ENCODE measurements at regions not wholly inside any gene's neighbourhood (a gene's known extent, or its start where the extent isn't known, plus 50 kb on each side); places are given as distances from the start of the nearest gene placed in this dataset.

DNA sequence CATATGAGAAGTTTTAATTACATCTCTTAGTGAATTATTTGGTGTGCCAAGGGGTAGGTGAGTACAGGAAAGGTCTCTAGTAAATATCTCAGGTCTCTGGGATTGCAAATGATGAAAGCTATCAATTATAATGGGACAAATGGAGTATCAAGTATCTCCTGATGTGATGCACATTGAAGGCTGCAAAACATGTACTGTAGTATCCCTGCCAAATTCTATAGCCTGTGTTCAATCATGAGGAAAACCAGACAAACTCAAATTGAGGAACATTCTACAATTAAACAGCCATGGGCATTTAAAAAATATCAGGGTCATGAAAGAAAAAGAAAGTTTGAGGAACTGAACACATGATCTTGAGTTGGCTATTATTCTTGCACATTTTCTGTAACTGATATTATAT, 665.4 kb upstream of the PABPC4L start:
- TF ChIP-seq, protein P1, sequence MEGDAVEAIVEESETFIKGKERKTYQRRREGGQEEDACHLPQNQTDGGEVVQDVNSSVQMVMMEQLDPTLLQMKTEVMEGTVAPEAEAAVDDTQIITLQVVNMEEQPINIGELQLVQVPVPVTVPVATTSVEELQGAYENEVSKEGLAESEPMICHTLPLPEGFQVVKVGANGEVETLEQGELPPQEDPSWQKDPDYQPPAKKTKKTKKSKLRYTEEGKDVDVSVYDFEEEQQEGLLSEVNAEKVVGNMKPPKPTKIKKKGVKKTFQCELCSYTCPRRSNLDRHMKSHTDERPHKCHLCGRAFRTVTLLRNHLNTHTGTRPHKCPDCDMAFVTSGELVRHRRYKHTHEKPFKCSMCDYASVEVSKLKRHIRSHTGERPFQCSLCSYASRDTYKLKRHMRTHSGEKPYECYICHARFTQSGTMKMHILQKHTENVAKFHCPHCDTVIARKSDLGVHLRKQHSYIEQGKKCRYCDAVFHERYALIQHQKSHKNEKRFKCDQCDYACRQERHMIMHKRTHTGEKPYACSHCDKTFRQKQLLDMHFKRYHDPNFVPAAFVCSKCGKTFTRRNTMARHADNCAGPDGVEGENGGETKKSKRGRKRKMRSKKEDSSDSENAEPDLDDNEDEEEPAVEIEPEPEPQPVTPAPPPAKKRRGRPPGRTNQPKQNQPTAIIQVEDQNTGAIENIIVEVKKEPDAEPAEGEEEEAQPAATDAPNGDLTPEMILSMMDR (conservative IDR thresholded peaks at IDR 0.05), result no peak
- TF ChIP-seq EZH2 (IDR thresholded peaks at IDR 0.05; ENCODE audit: low read depth), result no peak
